B cell (primary cell): ENCODE measurements at regions not wholly inside any gene's neighbourhood (a gene's known extent, or its start where the extent isn't known, plus 50 kb on each side); places are given as distances from the start of the nearest gene placed in this dataset.

Experiments used
- ATAC-seq: fragments of 200-7000 bp; cut with Tn5 transposase; one replicate; pipeline ENCODE4 v1.10.0; 2021; ENCODE audit warnings: low read depth, mild to moderate bottlenecking, moderate number of reproducible peaks, moderate library complexity
- CTCF ChIA-PET: fragments of 350-600 bp; sonication (Branson Sonifier 250); formaldehyde crosslinking; loops from one replicate; lab custom pipeline; 2021; ENCODE audit warnings: antibody characterized with exemption, inconsistent platforms; lab: Charles Lee
- POLR2A ChIA-PET: fragments of 350-600 bp; sonication (Branson Sonifier 250); formaldehyde crosslinking; loops from one replicate; lab custom pipeline; 2021; ENCODE audit warnings: antibody characterized with exemption; lab: Charles Lee
- DNase-seq: peaks from one replicate; pipeline ENCODE4 v3.0.0; 2013
- H2AFZ ChIP-seq: 2 replicates; pipeline ENCODE4 v1.6.1; 2012; ENCODE audit warnings: mild to moderate bottlenecking, low read depth, low read length; ENCODE audit not compliant: insufficient read depth, poor library complexity, severe bottlenecking
- H3K27ac ChIP-seq, 2 donors: 1 replicate in 1 of 2; 2 replicates in 1 of 2; pipeline ENCODE4 v1.5.1; 2012 to 2013; ENCODE audit warnings: low read length in 2 of 2, mild to moderate bottlenecking in 2 of 2, moderate library complexity in 1 of 2
- H3K27me3 ChIP-seq, 4 experiments: fragments of 200-600 bp in 1 of 4; sonication (generic) in 1 of 4; replicated peaks in 1 of 4; 1 replicate in 2 of 4; 2 replicates in 2 of 4; pipeline versions ENCODE4 v1.6.1 to v1.7.0; 2013 to 2016; ENCODE audit warnings: low read length in 3 of 4, mild to moderate bottlenecking in 2 of 4, mixed read lengths in 1 of 4, moderate library complexity in 1 of 4; ENCODE audit not compliant: insufficient read depth in 4 of 4, control insufficient read depth in 3 of 4; ENCODE audit errors: control extremely low read depth in 1 of 4
- H3K36me3 ChIP-seq, 2 experiments: replicated peaks in 1 of 2; 1 replicate in 1 of 2; 2 replicates in 1 of 2; pipeline versions ENCODE4 v1.6.1 to v1.7.1; 2013; ENCODE audit warnings: low read length in 1 of 2; ENCODE audit not compliant: insufficient read depth in 2 of 2, control insufficient read depth in 1 of 2; ENCODE audit errors: control extremely low read depth in 1 of 2, extremely low read depth in 1 of 2
- H3K4me1 ChIP-seq, 2 donors: fragments of 200-600 bp in 1 of 2; sonication (generic) in 1 of 2; 1 replicate in 1 of 2; 2 replicates in 1 of 2; pipeline versions ENCODE4 v1.5.1 to v1.6.1; 2013 to 2017; ENCODE audit warnings: low read length in 2 of 2; ENCODE audit not compliant: control insufficient read depth in 2 of 2, insufficient read depth in 2 of 2
- H3K4me2 ChIP-seq: replicated peaks from 2 replicates; pipeline ENCODE3; 2012; ENCODE audit warnings: mild to moderate bottlenecking, low read depth, low read length; ENCODE audit not compliant: poor library complexity, severe bottlenecking
- H3K4me3 ChIP-seq, 5 experiments: fragments of 200-600 bp in 1 of 5; sonication (generic) in 1 of 5; 1 replicate in 3 of 5; 2 replicates in 2 of 5; pipeline versions ENCODE4 v1.5.1 to v1.7.0; 2011 to 2016; ENCODE audit warnings: low read length in 4 of 5, mild to moderate bottlenecking in 4 of 5, low read depth in 2 of 5, control low read depth in 1 of 5, moderate library complexity in 1 of 5; ENCODE audit not compliant: insufficient read depth in 1 of 5; ENCODE audit errors: control extremely low read depth in 1 of 5, extremely low read depth in 1 of 5
- H3K79me2 ChIP-seq: fragments of 200-600 bp; sonication (generic); one replicate; pipeline ENCODE4 v1.6.0; 2016; ENCODE audit warnings: low read length; ENCODE audit not compliant: control insufficient read depth, insufficient read depth
- H3K9ac ChIP-seq: fragments of 200-600 bp; sonication (generic); 2 replicates; pipeline ENCODE4 v1.6.1; 2017; ENCODE audit warnings: mild to moderate bottlenecking, low read length, moderate library complexity
- H3K9me3 ChIP-seq, 3 donors: one replicate each; pipeline versions ENCODE4 v1.6.1 to v1.7.1; 2013; ENCODE audit warnings: low read length in 2 of 3; ENCODE audit not compliant: control insufficient read depth in 2 of 3, insufficient read depth in 1 of 3; ENCODE audit errors: control extremely low read depth in 1 of 3
- H4K20me1 ChIP-seq: 2 replicates; pipeline ENCODE4 v1.6.0; 2012; ENCODE audit warnings: mild to moderate bottlenecking, low read length; ENCODE audit not compliant: insufficient read depth, control insufficient read depth, poor library complexity, severe bottlenecking
- H3K27ac Mint-ChIP-seq: one replicate; pipeline ENCODE4 v1.8.0; 2021; ENCODE audit warnings: mixed read lengths
- H3K27me3 Mint-ChIP-seq: one replicate; pipeline ENCODE4 v1.8.0; 2021; ENCODE audit warnings: mixed read lengths
- H3K4me1 Mint-ChIP-seq: one replicate; pipeline ENCODE4 v1.8.0; 2021; ENCODE audit warnings: mixed read lengths
- H3K4me3 Mint-ChIP-seq: one replicate; pipeline ENCODE4 v1.8.0; 2021; ENCODE audit warnings: mixed read lengths
- H3K9me3 Mint-ChIP-seq: one replicate; pipeline ENCODE4 v1.8.0; 2022; ENCODE audit warnings: mixed read lengths; ENCODE audit not compliant: insufficient read depth
- EZH2 ChIP-seq: IDR thresholded peaks from 2 replicates; pipeline ENCODE4 v1.6.1; 2012; ENCODE audit warnings: borderline replicate concordance, low read depth, mild to moderate bottlenecking, moderate library complexity, low read length; ENCODE audit not compliant: insufficient read depth, poor library complexity, severe bottlenecking
- WGBS: methylation state at CpG from one replicate; pipeline ENCODE4 v1.1.5; 2013; ENCODE audit warnings: missing lambda C conversion rate; ENCODE audit not compliant: insufficient coverage; 5-methylcytosine and 5-hydroxymethylcytosine counted together
- intact Hi-C: fragments of 100-400 bp; cut with micrococcal nuclease; formaldehyde crosslinking; loops from one replicate; pipeline ENCODE4 v1.10.0; 2022
- TF ChIP-seq, protein P1 (sequence below): fragments of 200-600 bp; IDR thresholded peaks from one replicate; pipeline ENCODE4 v1.8.0; 2022; ENCODE audit warnings: antibody characterized with exemption, mild to moderate bottlenecking

DNA sequence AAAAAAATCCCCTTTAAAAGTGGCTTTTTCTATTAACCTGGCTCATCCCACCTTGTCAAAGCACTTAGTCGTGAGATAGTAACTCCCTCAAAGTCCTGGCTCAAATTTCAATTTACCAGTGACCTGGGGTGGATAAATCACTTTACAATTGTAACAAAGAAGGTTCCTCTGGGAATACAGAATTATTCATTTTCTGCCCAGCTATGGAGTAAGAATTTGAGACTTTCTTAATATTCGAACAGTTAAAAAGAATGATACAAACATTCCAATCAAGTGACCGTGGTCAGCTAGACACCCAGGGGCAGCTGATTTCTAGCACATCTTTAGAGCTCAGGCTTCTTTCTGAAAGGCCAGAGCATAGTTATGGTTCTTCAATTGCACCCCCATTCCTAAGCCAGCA, 291.0 kb upstream of the TGFBR2 start:
- intact Hi-C loops, result loop anchor here (5.0 kb wide), 2 partner anchors 48 to 292 kb away; partner anchors contain the start of gene TGFBR2
- ATAC-seq (no peak), DNase-seq (no peak)
- Mint-ChIP-seq H3K27ac (no peak overlapping the region), H3K4me1 (peaks cover 5% of the 10 kb centered on the region), H3K9me3 (no peaks in the 10 kb centered on the region), H3K4me3 (no peak overlapping the region), H3K27me3 (no peaks in the 10 kb centered on the region)
- Histone ChIP-seq H3K79me2 (peaks cover 3% of the 10 kb centered on the region), H2AFZ (no peak overlapping the region), H3K36me3 (no peaks in the 10 kb centered on the region), H4K20me1 (no peaks in the 10 kb centered on the region), H3K27me3 (no peaks in the 10 kb centered on the region), H3K4me1 (peaks cover 5% of the 10 kb centered on the region in 2 donors), H3K27ac (no peak overlapping the region), H3K4me2 (no peak overlapping the region), H3K4me3 (no peak overlapping the region), H3K9me3 (no peaks in the 10 kb centered on the region), H3K9ac (no peak overlapping the region)
- TF ChIP-seq, protein P1, sequence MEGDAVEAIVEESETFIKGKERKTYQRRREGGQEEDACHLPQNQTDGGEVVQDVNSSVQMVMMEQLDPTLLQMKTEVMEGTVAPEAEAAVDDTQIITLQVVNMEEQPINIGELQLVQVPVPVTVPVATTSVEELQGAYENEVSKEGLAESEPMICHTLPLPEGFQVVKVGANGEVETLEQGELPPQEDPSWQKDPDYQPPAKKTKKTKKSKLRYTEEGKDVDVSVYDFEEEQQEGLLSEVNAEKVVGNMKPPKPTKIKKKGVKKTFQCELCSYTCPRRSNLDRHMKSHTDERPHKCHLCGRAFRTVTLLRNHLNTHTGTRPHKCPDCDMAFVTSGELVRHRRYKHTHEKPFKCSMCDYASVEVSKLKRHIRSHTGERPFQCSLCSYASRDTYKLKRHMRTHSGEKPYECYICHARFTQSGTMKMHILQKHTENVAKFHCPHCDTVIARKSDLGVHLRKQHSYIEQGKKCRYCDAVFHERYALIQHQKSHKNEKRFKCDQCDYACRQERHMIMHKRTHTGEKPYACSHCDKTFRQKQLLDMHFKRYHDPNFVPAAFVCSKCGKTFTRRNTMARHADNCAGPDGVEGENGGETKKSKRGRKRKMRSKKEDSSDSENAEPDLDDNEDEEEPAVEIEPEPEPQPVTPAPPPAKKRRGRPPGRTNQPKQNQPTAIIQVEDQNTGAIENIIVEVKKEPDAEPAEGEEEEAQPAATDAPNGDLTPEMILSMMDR, result no peak
- TF ChIP-seq EZH2, result no peak
- ChIA-PET POLR2A (no interaction called here), CTCF (interaction anchor here (1.2 kb wide), 1 partner anchor 379 kb away, joined by 4 read pairs; no protein-coding TSS in a partner anchor)
- 88% methylated on average over 2 of the region's 3 CpGs for WGBS

DNA sequence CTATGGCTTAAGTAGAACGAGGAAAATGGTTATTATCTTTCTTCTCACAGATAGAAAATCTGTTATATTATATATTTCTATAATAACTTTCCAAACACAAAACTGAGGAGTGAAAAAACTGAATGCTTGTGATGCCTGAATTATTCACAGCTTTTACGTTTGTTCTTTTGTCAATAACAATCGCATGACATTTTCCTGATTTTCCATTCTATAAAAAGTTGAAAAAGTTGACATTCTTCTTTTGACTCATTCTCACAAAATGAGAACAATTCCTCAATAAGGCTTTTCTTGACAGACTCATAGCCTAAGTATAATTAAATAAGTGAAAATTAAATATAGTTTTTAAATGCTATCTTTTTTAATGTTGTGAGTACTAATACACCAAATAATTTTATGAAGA, 288.8 kb upstream of the TGFBR2 start:
- H3K9me3 Mint-ChIP-seq, result no peaks in the 10 kb centered on the region
- peaks cover 3% of the 10 kb centered on the region for H3K79me2 ChIP-seq
- H3K4me2 ChIP-seq, result no peak overlapping the region
- H3K27me3 ChIP-seq, result no peaks in the 10 kb centered on the region
- no peak overlapping the region for H3K9ac ChIP-seq
- H3K4me3 ChIP-seq, result no peak overlapping the region
- DNase-seq (no peak), ATAC-seq (no peak)
- no peaks in the 10 kb centered on the region for H4K20me1 ChIP-seq
- H3K4me3 Mint-ChIP-seq, result no peak overlapping the region
- H2AFZ ChIP-seq, result no peak overlapping the region
- no peak overlapping the region for H3K27ac ChIP-seq
- no peaks in the 10 kb centered on the region for H3K36me3 ChIP-seq
- H3K9me3 ChIP-seq, result no peaks in the 10 kb centered on the region
- POLR2A ChIA-PET, result interaction anchor here (0.6 kb wide), 1 partner anchor 177 kb away, joined by 9 read pairs; no protein-coding TSS in a partner anchor
- TF ChIP-seq EZH2, result no peak
- TF ChIP-seq, protein P1, result no peak
- WGBS, result no CpG with 5 or more reads among the region's 3 CpGs
- intact Hi-C loops, result loop anchor here (5.0 kb wide), 2 partner anchors 50 to 290 kb away; partner anchors contain the start of gene TGFBR2
- peaks cover 4% of the 10 kb centered on the region for H3K4me1 Mint-ChIP-seq
- CTCF ChIA-PET, result interaction anchor here (0.6 to 1.6 kb wide), 3 partner anchors 49 to 379 kb away, joined by 3 to 10 read pairs (median 3); no protein-coding TSS in a partner anchor
- no peaks in the 10 kb centered on the region for H3K27me3 Mint-ChIP-seq
- H3K4me1 ChIP-seq, result peaks cover 5% of the 10 kb centered on the region in 2 donors
- H3K27ac Mint-ChIP-seq, result no peak overlapping the region
